HFFc6 (cell line): ENCODE measurements at regions not wholly inside any gene's neighbourhood (a gene's known extent, or its start where the extent isn't known, plus 50 kb on each side); places are given as distances from the start of the nearest gene placed in this dataset.
A peak's percentile ranks its signal among the peaks of the same experiment; 100 is the strongest.

Experiments
- DNase-seq: peaks from one replicate; pipeline ENCODE4 v3.0.0-alpha.2; 2018
- H3K27ac Mint-ChIP-seq: 2 replicates; pipeline ENCODE4 v1.8.0; 2020; ENCODE audit warnings: mild to moderate bottlenecking, mixed read lengths
- H3K27me3 Mint-ChIP-seq: 2 replicates; pipeline ENCODE4 v1.8.0; 2021; ENCODE audit warnings: mild to moderate bottlenecking, moderate library complexity, mixed read lengths; ENCODE audit not compliant: insufficient read depth
- H3K36me3 Mint-ChIP-seq: 2 replicates; pipeline ENCODE4 v1.8.0; 2021; ENCODE audit warnings: low read depth, mixed read lengths
- H3K4me1 Mint-ChIP-seq: 2 replicates; pipeline ENCODE4 v1.8.0; 2020; ENCODE audit warnings: low read depth, mixed read lengths
- H3K4me3 Mint-ChIP-seq: 2 replicates; pipeline ENCODE4 v1.8.0; 2020; ENCODE audit warnings: mild to moderate bottlenecking, moderate library complexity, mixed read lengths
- H3K9me3 Mint-ChIP-seq: 2 replicates; pipeline ENCODE4 v1.8.0; 2020; ENCODE audit warnings: mild to moderate bottlenecking, mixed read lengths
- CTCF ChIP-seq: fragments of 200-600 bp; sonication (generic); IDR thresholded peaks from 2 replicates; pipeline ENCODE4 v1.5.0; 2021; ENCODE audit warnings: antibody characterized with exemption, mild to moderate bottlenecking

GRCh38 chr5:135243556-135244285 is 155.3 kb downstream of the MACROH2A1 start:
- H3K27me3 Mint-ChIP-seq, result peaks cover 1% of the 10 kb centered on the region
- no peak overlapping the region for H3K4me3 Mint-ChIP-seq
- H3K36me3 Mint-ChIP-seq, result peaks cover 5% of the 10 kb centered on the region; the same call in 1 of the 2 replicates
- H3K27ac Mint-ChIP-seq, result peak overlapping the region; percentile 89; the same call in 1 of the 2 replicates
- no peak for TF ChIP-seq CTCF
- DNase-seq, result no peak
- H3K9me3 Mint-ChIP-seq, result no peaks in the 10 kb centered on the region
- H3K4me1 Mint-ChIP-seq, result peaks cover 86% of the 10 kb centered on the region

- peaks cover 5% of the 10 kb centered on the region; the same call in 1 of the 2 replicates for H3K36me3 Mint-ChIP-seq
- peak; percentile 13 for DNase-seq
- peaks cover 79% of the 10 kb centered on the region for H3K4me1 Mint-ChIP-seq
- peak overlapping the region; percentile 89 for H3K27ac Mint-ChIP-seq
- peaks cover 1% of the 10 kb centered on the region for H3K27me3 Mint-ChIP-seq
- TF ChIP-seq CTCF, result no peak
- H3K9me3 Mint-ChIP-seq, result no peaks in the 10 kb centered on the region
- no peak overlapping the region for H3K4me3 Mint-ChIP-seq
Measured at GRCh38 chr5:135242866-135243555, 156.0 kb downstream of the MACROH2A1 start.

GRCh38 chr5:135242021-135242865 is 156.8 kb downstream of the MACROH2A1 start:
- Mint-ChIP-seq H3K4me1 (peaks cover 72% of the 10 kb centered on the region), H3K4me3 (0 out of 2 replicates have a peak overlapping the region, but pooled peaks have one; percentile 1), H3K27me3 (no peaks in the 10 kb centered on the region; the same call in none of the 2 replicates), H3K36me3 (peaks cover 5% of the 10 kb centered on the region; the same call in 1 of the 2 replicates), H3K27ac (peak overlapping the region; percentile 89), H3K9me3 (no peaks in the 10 kb centered on the region)
- no peak for TF ChIP-seq CTCF
- DNase-seq, result peak; percentile 71

- H3K4me3 Mint-ChIP-seq, result 0 out of 2 replicates have a peak overlapping the region, but pooled peaks have one; percentile 1
- H3K4me1 Mint-ChIP-seq, result peaks cover 64% of the 10 kb centered on the region
- DNase-seq, result no peak
- H3K27me3 Mint-ChIP-seq, result peaks cover 1% of the 10 kb centered on the region
- peak overlapping the region; percentile 89 for H3K27ac Mint-ChIP-seq
- no peaks in the 10 kb centered on the region for H3K9me3 Mint-ChIP-seq
- H3K36me3 Mint-ChIP-seq, result peaks cover 5% of the 10 kb centered on the region; the same call in 1 of the 2 replicates
- TF ChIP-seq CTCF, result no peak
Measured at GRCh38 chr5:135241536-135241935, 157.5 kb downstream of the MACROH2A1 start.

GRCh38 chr5:135240781-135241360 is 158.2 kb downstream of the MACROH2A1 start:
- Mint-ChIP-seq H3K4me1 (peaks cover 58% of the 10 kb centered on the region), H3K27ac (peak overlapping the region; percentile 89), H3K27me3 (peaks cover 2% of the 10 kb centered on the region), H3K9me3 (no peaks in the 10 kb centered on the region), H3K36me3 (peaks cover 5% of the 10 kb centered on the region; the same call in 1 of the 2 replicates), H3K4me3 (no peak overlapping the region)
- no peak for DNase-seq
- no peak for TF ChIP-seq CTCF
